Testis (tissue), 2 donors: ENCODE measurements at regions not wholly inside any gene's neighbourhood (a gene's known extent, or its start where the extent isn't known, plus 50 kb on each side); places are given as distances from the start of the nearest gene placed in this dataset.

Source experiments
- DNase-seq: peaks from one replicate; pipeline ENCODE4 v3.0.0-alpha.2; 2019
- H3K27ac ChIP-seq, 2 donors: fragments of 200-600 bp; sonication (generic); one replicate each; pipeline ENCODE4 v1.5.1; 2019
- H3K27me3 ChIP-seq: fragments of 200-600 bp; sonication (generic); one replicate; pipeline ENCODE4 v1.5.1; 2019
- H3K36me3 ChIP-seq: fragments of 200-600 bp; sonication (generic); one replicate; pipeline ENCODE4 v1.5.1; 2017; ENCODE audit warnings: low read depth; ENCODE audit errors: missing control alignments
- H3K4me1 ChIP-seq: fragments of 200-600 bp; sonication (generic); one replicate; pipeline ENCODE4 v1.5.1; 2019
- H3K4me3 ChIP-seq, 2 donors: fragments of 200-600 bp; sonication (generic); one replicate each; pipeline ENCODE4 v1.5.1; 2017 to 2019
- H3K9me3 ChIP-seq: fragments of 200-600 bp; sonication (generic); one replicate; pipeline ENCODE4 v1.5.1; 2017
- CTCF ChIP-seq, 3 experiments: fragments of 450-650 bp in 2 of 3; fragments of 200-600 bp in 1 of 3; sonication (generic) in 1 of 3; IDR thresholded peaks; one replicate each; pipeline ENCODE4 v1.5.1; 2016 to 2019; ENCODE audit warnings: antibody characterized with exemption in 3 of 3, mild to moderate bottlenecking in 2 of 3, moderate library complexity in 1 of 3
- POLR2A ChIP-seq: fragments of 450-650 bp; IDR thresholded peaks from one replicate; pipeline ENCODE4 v1.6.1; 2017; ENCODE audit warnings: antibody characterized with exemption, mild to moderate bottlenecking, moderate library complexity
- WGBS, 2 donors: methylation state at CpG; one replicate each; pipeline ENCODE4 v1.1.5; 2018; 5-methylcytosine and 5-hydroxymethylcytosine counted together
- intact Hi-C: fragments of 100-400 bp; cut with DNase I; formaldehyde crosslinking; loops from one replicate; pipeline ENCODE4 v1.15.1; 2023; ENCODE audit warnings: low total_unique reads

DNA sequence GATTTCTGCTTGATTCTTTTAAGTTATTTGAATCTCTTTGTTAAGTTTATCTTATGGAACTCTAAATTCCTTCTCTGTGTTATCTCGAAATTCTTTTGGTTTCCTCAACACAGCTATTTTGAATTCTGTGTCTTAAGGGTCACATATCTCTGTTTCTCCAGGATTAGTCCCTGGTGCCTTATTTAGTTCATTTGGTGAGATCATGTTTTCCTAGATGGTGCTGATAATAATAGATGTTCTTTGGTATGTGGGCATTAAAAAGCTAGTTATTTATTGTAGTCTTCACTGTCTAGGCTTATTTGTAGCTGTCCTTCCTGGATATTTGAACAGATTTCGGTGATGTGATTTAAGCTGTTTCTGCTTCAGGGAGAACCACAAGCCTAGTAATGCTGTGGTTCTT lies 615.6 kb upstream of the NECTIN3 start:
- Histone ChIP-seq H3K4me3 (no peak overlapping the region), H3K36me3 (no peaks in the 10 kb centered on the region), H3K9me3 (no peaks in the 10 kb centered on the region), H3K4me1 (no peaks in the 10 kb centered on the region), H3K27me3 (no peaks in the 10 kb centered on the region), H3K27ac (no peak overlapping the region)
- TF ChIP-seq POLR2A (no peak), CTCF (IDR thresholded peaks at IDR 0.05) (no peak)
- intact Hi-C loops = no loop called here
- 84 to 88% methylated on average over 2 of the region's 2 CpGs for WGBS, 2 donors
- no peak for DNase-seq

DNA sequence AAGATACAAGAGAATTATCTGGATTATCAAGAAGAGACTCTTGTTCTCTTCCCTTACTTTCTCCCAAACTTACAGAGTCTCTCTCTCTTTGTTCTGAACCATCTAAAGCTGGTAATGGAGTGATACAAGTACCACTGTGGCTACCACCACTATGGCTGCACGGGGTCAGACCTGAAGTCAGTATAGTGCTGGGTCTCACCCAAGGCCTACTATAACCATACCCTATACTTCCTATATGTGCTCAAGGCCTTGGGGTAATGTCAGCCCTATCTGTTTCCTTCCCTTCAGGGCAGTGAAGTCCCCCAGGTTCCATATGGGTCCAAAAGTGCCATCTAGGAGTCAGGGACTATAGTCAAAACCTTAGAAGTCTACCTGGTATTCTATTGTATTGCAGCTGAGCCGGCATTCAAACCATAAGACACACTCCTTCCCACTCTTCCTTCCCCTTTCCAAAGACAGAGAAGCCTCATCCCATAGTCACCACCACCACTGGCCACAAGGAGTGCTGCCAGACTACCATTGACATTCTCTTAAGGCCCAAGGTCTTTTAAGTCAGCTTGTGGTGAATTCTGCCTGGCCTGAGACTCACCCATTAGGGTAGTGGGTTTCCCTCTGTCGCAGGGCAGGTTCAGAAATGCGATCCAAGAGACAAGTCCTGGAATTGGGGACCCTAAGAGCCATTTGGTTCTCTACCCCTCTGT lies 615.0 kb upstream of the NECTIN3 start:
- 64 to 97% methylated on average over 2 to 4 of the region's 4 CpGs for WGBS, 2 donors
- no peaks in the 10 kb centered on the region for H3K27me3 ChIP-seq
- TF ChIP-seq CTCF (IDR thresholded peaks at IDR 0.05) (no peak), POLR2A (no peak)
- H3K27ac ChIP-seq = no peak overlapping the region
- no peak overlapping the region for H3K4me3 ChIP-seq
- DNase-seq = no peak
- intact Hi-C loops = no loop called here
- no peaks in the 10 kb centered on the region for H3K4me1 ChIP-seq
- H3K36me3 ChIP-seq = no peaks in the 10 kb centered on the region
- H3K9me3 ChIP-seq = no peaks in the 10 kb centered on the region

DNA sequence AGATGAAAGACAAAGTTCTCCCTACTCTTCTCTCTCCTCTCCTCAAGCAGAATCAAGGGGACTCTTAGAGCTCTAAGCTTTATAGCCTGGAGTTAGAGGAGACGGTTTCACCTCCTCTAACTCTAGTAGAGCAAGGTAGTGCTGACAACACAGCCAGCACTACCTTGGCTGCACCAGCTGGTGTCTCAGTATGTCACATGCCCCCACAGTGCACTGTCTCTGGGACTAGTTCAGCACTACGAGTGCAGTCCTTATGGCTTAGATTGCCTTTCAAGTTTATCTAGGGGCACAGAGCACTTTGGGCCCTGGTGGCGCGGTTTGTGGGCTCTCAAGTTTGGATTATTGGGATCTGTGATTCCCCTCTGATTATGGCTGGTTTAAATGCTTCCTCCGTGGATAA lies 614.1 kb upstream of the NECTIN3 start:
- no peak for DNase-seq
- Histone ChIP-seq H3K4me1 (no peaks in the 10 kb centered on the region), H3K9me3 (no peaks in the 10 kb centered on the region), H3K4me3 (no peak overlapping the region), H3K27ac (no peak overlapping the region), H3K36me3 (no peaks in the 10 kb centered on the region), H3K27me3 (no peaks in the 10 kb centered on the region)
- intact Hi-C loops = no loop called here
- TF ChIP-seq POLR2A = no peak
- no peak for TF ChIP-seq CTCF (IDR thresholded peaks at IDR 0.05)
- WGBS, 2 donors = 61 to 77% methylated on average over 3 to 5 of the region's 5 CpGs

- no peak for DNase-seq
- no peaks in the 10 kb centered on the region for H3K9me3 ChIP-seq
- H3K36me3 ChIP-seq = no peaks in the 10 kb centered on the region
- intact Hi-C loops = no loop called here
- no peaks in the 10 kb centered on the region for H3K27me3 ChIP-seq
- no peaks in the 10 kb centered on the region for H3K4me1 ChIP-seq
- TF ChIP-seq POLR2A (no peak), CTCF (IDR thresholded peaks at IDR 0.05) (no peak)
- H3K27ac ChIP-seq = no peak overlapping the region
- no peak overlapping the region for H3K4me3 ChIP-seq
- 16 to 44% methylated on average over 2 of the region's 2 CpGs for WGBS, 2 donors
These were observed 612.6 kb upstream of the NECTIN3 start for GRCh38 chr3:110459021-110459420.

- TF ChIP-seq CTCF (IDR thresholded peaks at IDR 0.05) (no peak), POLR2A (no peak)
- 62 to 65% methylated on average over 3 of the region's 3 CpGs for WGBS, 2 donors
- no peak overlapping the region for H3K4me3 ChIP-seq
- H3K9me3 ChIP-seq = no peaks in the 10 kb centered on the region
- intact Hi-C loops = no loop called here
- no peaks in the 10 kb centered on the region for H3K27me3 ChIP-seq
- no peak overlapping the region for H3K27ac ChIP-seq
- no peaks in the 10 kb centered on the region for H3K4me1 ChIP-seq
- DNase-seq = no peak
- H3K36me3 ChIP-seq = no peaks in the 10 kb centered on the region
These were observed 601.3 kb upstream of the NECTIN3 start for GRCh38 chr3:110470310-110470709.
